ENCODE measurements at regions not wholly inside any gene's neighbourhood (a gene's known extent, or its start where the extent isn't known, plus 50 kb on each side); places are given as distances from the start of the nearest gene placed in this dataset.
A peak's percentile ranks its signal among the peaks of the same experiment; 100 is the strongest.
"Not testable (repeated sequence)": the region's sequence is repeated elsewhere in the genome, so short reads cannot be mapped to it uniquely, and the experiment has no call there.

GRCh38 chr18:22284581-22285360, 115.4 kb downstream of the GATA6 start:
- DNase-seq = no peak
- TF ChIP-seq CTCF (IDR thresholded peaks at IDR 0.05) = no peak
- Mint-ChIP-seq H3K36me3 (ENCODE audit: low read depth) (no peaks in the 10 kb centered on the region), H3K4me3 (no peak overlapping the region), H3K27ac (no peak overlapping the region), H3K9me3 (no peaks in the 10 kb centered on the region), H3K27me3 (ENCODE audit: insufficient read depth) (peaks cover 21% of the 10 kb centered on the region), H3K4me1 (ENCODE audit: low read depth) (peaks cover 24% of the 10 kb centered on the region)

- not testable (repeated sequence) for H3K27ac Mint-ChIP-seq; DNase-seq; H3K4me3 Mint-ChIP-seq; H3K9me3 Mint-ChIP-seq; H3K36me3 Mint-ChIP-seq (ENCODE audit: low read depth)
- H3K4me1 Mint-ChIP-seq (ENCODE audit: low read depth) = peaks cover 24% of the 10 kb centered on the region
- H3K27me3 Mint-ChIP-seq (ENCODE audit: insufficient read depth) = peaks cover 22% of the 10 kb centered on the region
Observed at GRCh38 chr18:22283855-22284254, 114.5 kb downstream of the GATA6 start.

- DNase-seq = no peak
- no peaks in the 10 kb centered on the region for H3K9me3 Mint-ChIP-seq
- no peak overlapping the region for H3K4me3 Mint-ChIP-seq
- no peak for TF ChIP-seq CTCF (IDR thresholded peaks at IDR 0.05)
- H3K4me1 Mint-ChIP-seq (ENCODE audit: low read depth) = peaks cover 24% of the 10 kb centered on the region
- peak overlapping the region; percentile 66 for H3K27ac Mint-ChIP-seq
- H3K36me3 Mint-ChIP-seq (ENCODE audit: low read depth) = no peaks in the 10 kb centered on the region
- H3K27me3 Mint-ChIP-seq (ENCODE audit: insufficient read depth) = peaks cover 22% of the 10 kb centered on the region
Observed at GRCh38 chr18:22283397-22283796, 114.0 kb downstream of the GATA6 start.

- Mint-ChIP-seq H3K36me3 (ENCODE audit: low read depth) (no peaks in the 10 kb centered on the region), H3K4me3 (no peak overlapping the region), H3K27me3 (ENCODE audit: insufficient read depth) (peaks cover 22% of the 10 kb centered on the region), H3K9me3 (no peaks in the 10 kb centered on the region), H3K27ac (peak overlapping the region; percentile 66; the same call in 1 of the 2 replicates), H3K4me1 (ENCODE audit: low read depth) (peaks cover 24% of the 10 kb centered on the region)
- no peak for TF ChIP-seq CTCF (IDR thresholded peaks at IDR 0.05)
- no peak for DNase-seq
Observed at GRCh38 chr18:22283116-22283395, 113.7 kb downstream of the GATA6 start.

- Mint-ChIP-seq H3K9me3 (no peaks in the 10 kb centered on the region), H3K36me3 (ENCODE audit: low read depth) (no peaks in the 10 kb centered on the region), H3K27me3 (ENCODE audit: insufficient read depth) (peaks cover 20% of the 10 kb centered on the region), H3K27ac (peak overlapping the region; percentile 66), H3K4me3 (no peak overlapping the region), H3K4me1 (ENCODE audit: low read depth) (peaks cover 24% of the 10 kb centered on the region)
- DNase-seq = peak; percentile 33
- no peak for TF ChIP-seq CTCF (IDR thresholded peaks at IDR 0.05)
Observed at GRCh38 chr18:22282311-22283115, 113.1 kb downstream of the GATA6 start.

- Mint-ChIP-seq H3K27ac (no peak overlapping the region), H3K4me3 (no peak overlapping the region), H3K27me3 (ENCODE audit: insufficient read depth) (peaks cover 12% of the 10 kb centered on the region), H3K4me1 (ENCODE audit: low read depth) (peaks cover 15% of the 10 kb centered on the region), H3K9me3 (no peaks in the 10 kb centered on the region), H3K36me3 (ENCODE audit: low read depth) (no peaks in the 10 kb centered on the region)
- DNase-seq = no peak
- no peak for TF ChIP-seq CTCF (IDR thresholded peaks at IDR 0.05)
Observed at GRCh38 chr18:22280453-22280750, 111.0 kb downstream of the GATA6 start.

Measured in HFFc6 (cell line).